Smooth muscle cell (in vitro differentiated cells): ENCODE measurements at regions not wholly inside any gene's neighbourhood (a gene's known extent, or its start where the extent isn't known, plus 50 kb on each side); places are given as distances from the start of the nearest gene placed in this dataset.

Experiments used
- DNase-seq: peaks from one replicate; lab custom pipeline; 2025; ENCODE audit not compliant: unreplicated experiment; lab: John Stamatoyannopoulos, UW
- H2AFZ ChIP-seq: fragments of 200-600 bp; sonication (generic); 2 replicates; pipeline ENCODE4 v1.6.0; 2016; ENCODE audit warnings: antibody characterized with exemption, low read depth, mild to moderate bottlenecking
- H3F3A ChIP-seq: fragments of 200-600 bp; sonication (generic); 2 replicates; pipeline ENCODE4 v1.6.0; 2017; ENCODE audit warnings: antibody characterized with exemption, low read depth
- H3K27ac ChIP-seq: fragments of 200-600 bp; sonication (generic); 2 replicates; pipeline ENCODE4 v1.5.1; 2016; ENCODE audit warnings: low read depth, mild to moderate bottlenecking
- H3K27me3 ChIP-seq: fragments of 200-600 bp; sonication (generic); 2 replicates; pipeline ENCODE4 v1.6.1; 2016; ENCODE audit warnings: low read depth, mild to moderate bottlenecking
- H3K36me3 ChIP-seq: fragments of 200-600 bp; sonication (generic); 2 replicates; pipeline ENCODE4 v1.5.1; 2016; ENCODE audit warnings: low read depth
- H3K4me1 ChIP-seq: fragments of 200-600 bp; sonication (generic); 2 replicates; pipeline ENCODE4 v1.5.1; 2016; ENCODE audit warnings: low read depth
- H3K4me2 ChIP-seq: fragments of 200-600 bp; sonication (generic); 2 replicates; pipeline ENCODE4 v1.6.0; 2016; ENCODE audit warnings: mild to moderate bottlenecking
- H3K4me3 ChIP-seq: fragments of 200-600 bp; sonication (generic); 2 replicates; pipeline ENCODE4 v1.5.1; 2016; ENCODE audit warnings: mild to moderate bottlenecking
- H3K79me2 ChIP-seq: fragments of 200-600 bp; sonication (generic); 2 replicates; pipeline ENCODE4 v1.6.0; 2016; ENCODE audit warnings: low read depth, mild to moderate bottlenecking
- H3K9ac ChIP-seq: fragments of 200-600 bp; sonication (generic); 2 replicates; pipeline ENCODE4 v1.6.0; 2016; ENCODE audit warnings: low read depth
- H3K9me3 ChIP-seq: fragments of 200-600 bp; sonication (generic); replicated peaks from 2 replicates; pipeline ENCODE4 v1.5.1; 2016; ENCODE audit warnings: low read depth
- H4K20me1 ChIP-seq: fragments of 200-600 bp; sonication (generic); 2 replicates; pipeline ENCODE4 v1.6.0; 2016; ENCODE audit warnings: low read depth
- WGBS: methylation state at CpG from one replicate; pipeline ENCODE4 v1.1.7; 2016; ENCODE audit warnings: low lambda C conversion rate; 5-methylcytosine and 5-hydroxymethylcytosine counted together
- TF ChIP-seq, protein P1 (sequence below): fragments of 200-600 bp; sonication (generic); IDR thresholded peaks from 2 replicates; pipeline ENCODE4 v1.5.1; 2017; ENCODE audit warnings: borderline replicate concordance, mild to moderate bottlenecking, antibody characterized with exemption; ENCODE audit not compliant: insufficient read depth, poor library complexity, severe bottlenecking

GRCh38 chr15:63453186-63453905 is 51.0 kb upstream of the USP3 start:
- Histone ChIP-seq H3K9ac (no peak overlapping the region), H3K27me3 (no peaks in the 10 kb centered on the region), H2AFZ (no peak overlapping the region), H3K9me3 (no peaks in the 10 kb centered on the region), H3K36me3 (no peaks in the 10 kb centered on the region), H4K20me1 (no peaks in the 10 kb centered on the region), H3F3A (no peaks in the 10 kb centered on the region), H3K4me2 (no peak overlapping the region), H3K4me1 (no peaks in the 10 kb centered on the region), H3K79me2 (no peaks in the 10 kb centered on the region), H3K4me3 (no peak overlapping the region), H3K27ac (no peak overlapping the region)
- DNase-seq: no peak
- 95% methylated on average over 4 of the region's 4 CpGs for whole genome bisulfite sequencing
- TF ChIP-seq, protein P1, sequence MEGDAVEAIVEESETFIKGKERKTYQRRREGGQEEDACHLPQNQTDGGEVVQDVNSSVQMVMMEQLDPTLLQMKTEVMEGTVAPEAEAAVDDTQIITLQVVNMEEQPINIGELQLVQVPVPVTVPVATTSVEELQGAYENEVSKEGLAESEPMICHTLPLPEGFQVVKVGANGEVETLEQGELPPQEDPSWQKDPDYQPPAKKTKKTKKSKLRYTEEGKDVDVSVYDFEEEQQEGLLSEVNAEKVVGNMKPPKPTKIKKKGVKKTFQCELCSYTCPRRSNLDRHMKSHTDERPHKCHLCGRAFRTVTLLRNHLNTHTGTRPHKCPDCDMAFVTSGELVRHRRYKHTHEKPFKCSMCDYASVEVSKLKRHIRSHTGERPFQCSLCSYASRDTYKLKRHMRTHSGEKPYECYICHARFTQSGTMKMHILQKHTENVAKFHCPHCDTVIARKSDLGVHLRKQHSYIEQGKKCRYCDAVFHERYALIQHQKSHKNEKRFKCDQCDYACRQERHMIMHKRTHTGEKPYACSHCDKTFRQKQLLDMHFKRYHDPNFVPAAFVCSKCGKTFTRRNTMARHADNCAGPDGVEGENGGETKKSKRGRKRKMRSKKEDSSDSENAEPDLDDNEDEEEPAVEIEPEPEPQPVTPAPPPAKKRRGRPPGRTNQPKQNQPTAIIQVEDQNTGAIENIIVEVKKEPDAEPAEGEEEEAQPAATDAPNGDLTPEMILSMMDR: no peak

- Histone ChIP-seq H3F3A (no peaks in the 10 kb centered on the region), H3K4me2 (no peak overlapping the region), H4K20me1 (no peaks in the 10 kb centered on the region), H2AFZ (no peak overlapping the region), H3K9me3 (no peaks in the 10 kb centered on the region), H3K79me2 (no peaks in the 10 kb centered on the region), H3K4me3 (no peak overlapping the region), H3K9ac (no peak overlapping the region), H3K4me1 (no peaks in the 10 kb centered on the region), H3K27me3 (no peaks in the 10 kb centered on the region), H3K27ac (no peak overlapping the region), H3K36me3 (no peaks in the 10 kb centered on the region)
- TF ChIP-seq, protein P1: no peak
- WGBS: 82% methylated on average over 4 of the region's 4 CpGs
- no peak for DNase-seq
Observed at GRCh38 chr15:63454503-63455211, 49.7 kb upstream of the USP3 start.
